ENCODE measurements at regions not wholly inside any gene's neighbourhood (a gene's known extent, or its start where the extent isn't known, plus 50 kb on each side); places are given as distances from the start of the nearest gene placed in this dataset.

GRCh38 chr15:59946084-59946483 lies 58.0 kb upstream of the FOXB1 start:
- Histone ChIP-seq H3K9me3 (ENCODE audit: low read length) (no peaks in the 10 kb centered on the region), H3K36me3 (replicated peaks in 1 of 2; ENCODE audit: control insufficient read depth in 1 of 2, insufficient read depth in 2 of 2, low read length in 2 of 2) (no peaks in the 10 kb centered on the region), H3K4me3 (replicated peaks in 1 of 3; ENCODE audit: insufficient read depth in 1 of 3, low read depth in 2 of 3, low read length in 3 of 3) (no peak overlapping the region), H3K27me3 (ENCODE audit: control insufficient read depth in 1 of 2, insufficient read depth in 2 of 2, low read length in 2 of 2) (0 out of 5 replicates have a peak, but pooled peaks cover 0 to 6% of the 10 kb centered on the region in 2 experiments), H3K27ac (ENCODE audit: extremely low read length, insufficient read depth, low read length) (no peak overlapping the region), H3K9ac (ENCODE audit: insufficient read depth, low read depth, low read length) (no peak overlapping the region), H3K79me2 (ENCODE audit: insufficient read depth, low read length) (no peaks in the 10 kb centered on the region), H4K20me1 (ENCODE audit: insufficient read depth, low read length) (no peaks in the 10 kb centered on the region), H3K4me1 (ENCODE audit: insufficient read depth, low read length) (no peaks in the 10 kb centered on the region), H3K4me2 (ENCODE audit: low read depth, low read length) (no peak overlapping the region), H2AFZ (ENCODE audit: low read length) (no peak overlapping the region)
- in situ Hi-C loops (cut with HindIII; ENCODE audit: extremely low pct_ligation_motif_present, low pct_unique_long_range_greater_than_20kb) = no loop called here
- POLR2A ChIA-PET = no interaction called here
- CTCF ChIA-PET (ENCODE audit: low intra/inter-chr PET ratio, low total read pairs) = no interaction called here
- no TSS peak for BruUV-seq (replicated peaks)
- intact Hi-C loops (cut with micrococcal nuclease; ENCODE audit: unreplicated experiment) = no loop called here
- no peak for ATAC-seq
- WGBS (ENCODE audit: low lambda C conversion rate) = under 1% methylated on average over 3 of the region's 3 CpGs
- FAIRE-seq = no peak
- no peak for DNase-seq (ENCODE audit: low spot score)
- TF ChIP-seq GFI1 (CRISPR knock-in tag; IDR thresholded peaks at IDR 0.05; ENCODE audit: borderline replicate concordance) (no peak), ZNF503 (CRISPR knock-in tag; IDR thresholded peaks at IDR 0.05) (no peak), HNRNPLL (IDR thresholded peaks at IDR 0.05; ENCODE audit: low read depth, low read length, poor library complexity, severe bottlenecking) (no peak), ZNF512 (CRISPR knock-in tag; IDR thresholded peaks at IDR 0.05) (no peak), ZNF205 (CRISPR knock-in tag; IDR thresholded peaks at IDR 0.05) (no peak), ZNF232 (CRISPR knock-in tag; IDR thresholded peaks at IDR 0.05; ENCODE audit: borderline replicate concordance) (no peak), ZNF230 (CRISPR knock-in tag; IDR thresholded peaks at IDR 0.05) (no peak), GTF2F1 (IDR thresholded peaks at IDR 0.05; ENCODE audit: low read length) (no peak), TOE1 (CRISPR knock-in tag; IDR thresholded peaks at IDR 0.05) (no peak), UBTF (CRISPR knock-in tag; IDR thresholded peaks at IDR 0.05) (no peak), NCOR1 (IDR thresholded peaks at IDR 0.05; ENCODE audit: borderline replicate concordance, low read length) (no peak), SSRP1 (CRISPR knock-in tag; IDR thresholded peaks at IDR 0.05) (no peak), ZNF430 (CRISPR knock-in tag; IDR thresholded peaks at IDR 0.05) (no peak), ZBTB10 (CRISPR knock-in tag; IDR thresholded peaks at IDR 0.05; ENCODE audit: borderline replicate concordance) (no peak), TEAD3 (CRISPR knock-in tag; optimal IDR thresholded peaks at IDR 0.05; ENCODE audit: borderline replicate concordance) (no peak), ZNF513 (CRISPR knock-in tag; conservative IDR thresholded peaks at IDR 0.05) (no peak)
